ENCODE measurements at regions not wholly inside any gene's neighbourhood (a gene's known extent, or its start where the extent isn't known, plus 50 kb on each side); places are given as distances from the start of the nearest gene placed in this dataset.

DNA sequence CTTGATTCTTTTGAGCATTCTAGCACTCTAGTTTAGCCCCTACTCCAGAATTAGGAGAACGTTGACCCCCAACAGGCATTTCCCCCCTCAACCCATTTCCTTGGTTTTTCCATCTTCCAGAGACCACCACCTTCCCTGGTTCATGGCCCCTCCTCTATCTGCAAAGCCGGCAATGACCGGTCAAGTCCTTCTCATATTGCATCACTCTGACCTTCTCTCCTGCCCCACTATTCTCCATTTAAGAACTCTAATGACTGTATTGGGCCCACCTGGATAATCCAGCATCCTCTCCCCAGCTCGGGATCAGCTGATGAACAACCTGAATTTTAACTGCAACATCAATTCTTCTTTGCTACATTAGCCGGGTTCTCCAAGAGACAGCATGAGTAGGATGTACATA is 437.4 kb downstream of the NPHP4 start:
- TF ChIP-seq, protein P1, sequence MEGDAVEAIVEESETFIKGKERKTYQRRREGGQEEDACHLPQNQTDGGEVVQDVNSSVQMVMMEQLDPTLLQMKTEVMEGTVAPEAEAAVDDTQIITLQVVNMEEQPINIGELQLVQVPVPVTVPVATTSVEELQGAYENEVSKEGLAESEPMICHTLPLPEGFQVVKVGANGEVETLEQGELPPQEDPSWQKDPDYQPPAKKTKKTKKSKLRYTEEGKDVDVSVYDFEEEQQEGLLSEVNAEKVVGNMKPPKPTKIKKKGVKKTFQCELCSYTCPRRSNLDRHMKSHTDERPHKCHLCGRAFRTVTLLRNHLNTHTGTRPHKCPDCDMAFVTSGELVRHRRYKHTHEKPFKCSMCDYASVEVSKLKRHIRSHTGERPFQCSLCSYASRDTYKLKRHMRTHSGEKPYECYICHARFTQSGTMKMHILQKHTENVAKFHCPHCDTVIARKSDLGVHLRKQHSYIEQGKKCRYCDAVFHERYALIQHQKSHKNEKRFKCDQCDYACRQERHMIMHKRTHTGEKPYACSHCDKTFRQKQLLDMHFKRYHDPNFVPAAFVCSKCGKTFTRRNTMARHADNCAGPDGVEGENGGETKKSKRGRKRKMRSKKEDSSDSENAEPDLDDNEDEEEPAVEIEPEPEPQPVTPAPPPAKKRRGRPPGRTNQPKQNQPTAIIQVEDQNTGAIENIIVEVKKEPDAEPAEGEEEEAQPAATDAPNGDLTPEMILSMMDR (IDR thresholded peaks at IDR 0.05) = no peak
- TF ChIP-seq POLR2A (IDR thresholded peaks at IDR 0.05) = no peak

Data from lower leg skin (tissue), 3 donors.